ENCODE measurements at regions not wholly inside any gene's neighbourhood (a gene's known extent, or its start where the extent isn't known, plus 50 kb on each side); places are given as distances from the start of the nearest gene placed in this dataset.

GRCh38 chr16:82358161-82358560 is 188.1 kb upstream of the MPHOSPH6 start:
- TF ChIP-seq CTCF (IDR thresholded peaks at IDR 0.05), result no peak
- no peak for TF ChIP-seq EP300 (IDR thresholded peaks at IDR 0.05)
